ENCODE measurements at regions not wholly inside any gene's neighbourhood (a gene's known extent, or its start where the extent isn't known, plus 50 kb on each side); places are given as distances from the start of the nearest gene placed in this dataset.
A peak's percentile ranks its signal among the peaks of the same experiment; 100 is the strongest.

- no peak for TF ChIP-seq CTCF (IDR thresholded peaks at IDR 0.05; ENCODE audit: insufficient read depth, missing control alignments)
- no peak for FAIRE-seq
- no peak for DNase-seq (ENCODE audit: insufficient read length, low spot score)
Observed at GRCh38 chr4:84177831-84178542, 321.1 kb downstream of the NKX6-1 start.

GRCh38 chr4:84176016-84176415 lies 323.1 kb downstream of the NKX6-1 start:
- no peak for DNase-seq (ENCODE audit: insufficient read length, low spot score)
- FAIRE-seq = no peak

GRCh38 chr4:84171871-84172270 lies 327.2 kb downstream of the NKX6-1 start:
- no peak for TF ChIP-seq CTCF (IDR thresholded peaks at IDR 0.05; ENCODE audit: insufficient read depth, missing control alignments)
- FAIRE-seq = no peak
- DNase-seq (ENCODE audit: insufficient read length, low spot score) = no peak

More at GRCh38 chr4:84176016-84176415, 323.1 kb downstream of the NKX6-1 start:
- no peak for TF ChIP-seq CTCF (IDR thresholded peaks at IDR 0.05; ENCODE audit: insufficient read depth, missing control alignments)

GRCh38 chr4:84167564-84167963 lies 331.5 kb downstream of the NKX6-1 start:
- DNase-seq (ENCODE audit: insufficient read length, low spot score) (peak; percentile 19), FAIRE-seq (peak; percentile 99)
- TF ChIP-seq CTCF (IDR thresholded peaks at IDR 0.05; ENCODE audit: insufficient read depth, missing control alignments) = peak; percentile 71

GRCh38 chr4:84167093-84167492 lies 332.0 kb downstream of the NKX6-1 start:
- FAIRE-seq (no peak), DNase-seq (ENCODE audit: insufficient read length, low spot score) (no peak)
- TF ChIP-seq CTCF (IDR thresholded peaks at IDR 0.05; ENCODE audit: insufficient read depth, missing control alignments) = peak; percentile 72

GRCh38 chr4:84166486-84166885 lies 332.6 kb downstream of the NKX6-1 start:
- DNase-seq (ENCODE audit: insufficient read length, low spot score) = no peak
- FAIRE-seq = no peak
- no peak for TF ChIP-seq CTCF (IDR thresholded peaks at IDR 0.05; ENCODE audit: insufficient read depth, missing control alignments)

GRCh38 chr4:84164201-84164600 lies 334.9 kb downstream of the NKX6-1 start:
- no peak for DNase-seq (ENCODE audit: insufficient read length, low spot score)
- no peak for FAIRE-seq
- TF ChIP-seq CTCF (IDR thresholded peaks at IDR 0.05; ENCODE audit: insufficient read depth, missing control alignments) = no peak
